ENCODE measurements at regions not wholly inside any gene's neighbourhood (a gene's known extent, or its start where the extent isn't known, plus 50 kb on each side); places are given as distances from the start of the nearest gene placed in this dataset.
A peak's percentile ranks its signal among the peaks of the same experiment; 100 is the strongest.

- Histone ChIP-seq H3K27ac (replicated peaks) (no peak overlapping the region), H3K27me3 (ENCODE audit: low read depth) (peaks cover 15% of the 10 kb centered on the region), H3K36me3 (no peaks in the 10 kb centered on the region), H3K9me3 (replicated peaks) (no peaks in the 10 kb centered on the region), H3K4me1 (no peaks in the 10 kb centered on the region), H3K4me3 (no peak overlapping the region)
- intact Hi-C loops (cut with micrococcal nuclease), result no loop called here
- no peak for TF ChIP-seq CTCF (IDR thresholded peaks at IDR 0.05; ENCODE audit: borderline replicate concordance)
- no peak for DNase-seq
Observed at GRCh38 chr2:173739006-173739405, 226.2 kb downstream of the SP3 start.

- DNase-seq, result no peak
- intact Hi-C loops (cut with micrococcal nuclease), result no loop called here
- H3K27me3 ChIP-seq (ENCODE audit: low read depth), result peaks cover 31% of the 10 kb centered on the region
- H3K36me3 ChIP-seq, result no peaks in the 10 kb centered on the region
- H3K4me1 ChIP-seq, result no peaks in the 10 kb centered on the region
- no peak overlapping the region for H3K4me3 ChIP-seq
- no peaks in the 10 kb centered on the region for H3K9me3 ChIP-seq (replicated peaks)
- no peak overlapping the region for H3K27ac ChIP-seq (replicated peaks)
- no peak for TF ChIP-seq CTCF (IDR thresholded peaks at IDR 0.05; ENCODE audit: borderline replicate concordance)
Observed at GRCh38 chr2:173740639-173741038, 224.5 kb downstream of the SP3 start.

- intact Hi-C loops (cut with micrococcal nuclease), result no loop called here
- Histone ChIP-seq H3K9me3 (replicated peaks) (no peaks in the 10 kb centered on the region), H3K4me1 (no peaks in the 10 kb centered on the region), H3K27ac (replicated peaks) (no peak overlapping the region), H3K27me3 (ENCODE audit: low read depth) (peaks cover 41% of the 10 kb centered on the region), H3K4me3 (no peak overlapping the region), H3K36me3 (no peaks in the 10 kb centered on the region)
- DNase-seq, result no peak
- TF ChIP-seq CTCF (IDR thresholded peaks at IDR 0.05; ENCODE audit: borderline replicate concordance), result no peak
Observed at GRCh38 chr2:173741759-173742158, 223.4 kb downstream of the SP3 start.

GRCh38 chr2:173747035-173747434, 218.1 kb downstream of the SP3 start:
- no peak for DNase-seq
- Histone ChIP-seq H3K27me3 (ENCODE audit: low read depth) (peaks cover 60% of the 10 kb centered on the region), H3K36me3 (no peaks in the 10 kb centered on the region), H3K4me3 (no peak overlapping the region), H3K27ac (replicated peaks) (no peak overlapping the region), H3K4me1 (peaks cover 7% of the 10 kb centered on the region), H3K9me3 (replicated peaks) (no peaks in the 10 kb centered on the region)
- TF ChIP-seq CTCF (IDR thresholded peaks at IDR 0.05; ENCODE audit: borderline replicate concordance), result no peak
- intact Hi-C loops (cut with micrococcal nuclease), result no loop called here

- peaks cover 50% of the 10 kb centered on the region for H3K27me3 ChIP-seq (ENCODE audit: low read depth)
- peak; percentile 32 for TF ChIP-seq CTCF (IDR thresholded peaks at IDR 0.05; ENCODE audit: borderline replicate concordance)
- DNase-seq, result no peak
- no peak overlapping the region for H3K4me3 ChIP-seq
- intact Hi-C loops (cut with micrococcal nuclease), result no loop called here
- no peaks in the 10 kb centered on the region for H3K9me3 ChIP-seq (replicated peaks)
- no peak overlapping the region for H3K27ac ChIP-seq (replicated peaks)
- peaks cover 7% of the 10 kb centered on the region for H3K4me1 ChIP-seq
- no peaks in the 10 kb centered on the region for H3K36me3 ChIP-seq
Observed at GRCh38 chr2:173749315-173749714, 215.9 kb downstream of the SP3 start.

GRCh38 chr2:173750353-173750801, 214.8 kb downstream of the SP3 start:
- H3K27ac ChIP-seq (replicated peaks), result no peak overlapping the region
- no peaks in the 10 kb centered on the region for H3K36me3 ChIP-seq
- DNase-seq, result no peak
- no peak overlapping the region for H3K4me3 ChIP-seq
- H3K9me3 ChIP-seq (replicated peaks), result no peaks in the 10 kb centered on the region
- peaks cover 15% of the 10 kb centered on the region for H3K4me1 ChIP-seq
- H3K27me3 ChIP-seq (ENCODE audit: low read depth), result peaks cover 39% of the 10 kb centered on the region
- intact Hi-C loops (cut with micrococcal nuclease), result no loop called here
- peak; percentile 18 for TF ChIP-seq CTCF (IDR thresholded peaks at IDR 0.05; ENCODE audit: borderline replicate concordance)
